HFF-Myc (cell line): ENCODE measurements at regions not wholly inside any gene's neighbourhood (a gene's known extent, or its start where the extent isn't known, plus 50 kb on each side); places are given as distances from the start of the nearest gene placed in this dataset.

Source experiments
- DNase-seq: peaks from one replicate; pipeline ENCODE4 v3.0.0-alpha.2; 2011; ENCODE audit warnings: low read depth; ENCODE audit errors: extremely low read depth
- H3K4me3 ChIP-seq: replicated peaks from 2 replicates; pipeline ENCODE4 v1.5.1; 2011; ENCODE audit warnings: low read depth, mild to moderate bottlenecking, control low read depth, low read length
- TF ChIP-seq, protein P1 (sequence below): IDR thresholded peaks from 2 replicates; pipeline ENCODE4 v1.5.1; 2012; ENCODE audit warnings: mild to moderate bottlenecking, low read depth, low read length, control low read depth; ENCODE audit errors: missing control alignments

DNA sequence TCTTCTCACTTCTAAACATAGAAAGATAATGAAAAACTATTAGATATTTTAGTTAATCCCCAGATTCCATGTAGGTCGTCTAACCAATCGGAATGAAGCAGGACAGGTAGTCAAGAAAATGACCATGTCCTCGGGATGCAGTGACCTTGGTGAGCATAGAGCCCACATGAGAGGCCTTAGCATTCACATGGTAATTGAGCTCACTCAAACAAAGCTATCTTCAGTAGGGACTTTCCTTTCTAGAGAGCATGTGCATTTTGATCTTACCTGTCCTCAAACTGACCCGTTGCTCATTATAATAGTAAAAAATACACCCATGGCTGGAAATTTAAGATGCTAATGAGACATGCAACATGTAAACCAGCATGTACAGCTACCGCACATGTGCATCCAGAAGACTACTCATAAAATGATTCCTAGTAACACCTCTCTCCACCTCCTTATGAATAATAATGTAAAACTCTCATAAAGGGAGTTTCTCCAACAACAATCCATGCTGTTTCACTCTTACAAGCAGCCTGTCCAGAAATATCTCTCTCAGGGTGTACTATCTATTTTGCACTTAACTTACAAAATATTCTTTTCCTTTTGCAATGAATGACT is 274.0 kb upstream of the CDH9 start:
- DNase-seq: no peak
- TF ChIP-seq, protein P1, sequence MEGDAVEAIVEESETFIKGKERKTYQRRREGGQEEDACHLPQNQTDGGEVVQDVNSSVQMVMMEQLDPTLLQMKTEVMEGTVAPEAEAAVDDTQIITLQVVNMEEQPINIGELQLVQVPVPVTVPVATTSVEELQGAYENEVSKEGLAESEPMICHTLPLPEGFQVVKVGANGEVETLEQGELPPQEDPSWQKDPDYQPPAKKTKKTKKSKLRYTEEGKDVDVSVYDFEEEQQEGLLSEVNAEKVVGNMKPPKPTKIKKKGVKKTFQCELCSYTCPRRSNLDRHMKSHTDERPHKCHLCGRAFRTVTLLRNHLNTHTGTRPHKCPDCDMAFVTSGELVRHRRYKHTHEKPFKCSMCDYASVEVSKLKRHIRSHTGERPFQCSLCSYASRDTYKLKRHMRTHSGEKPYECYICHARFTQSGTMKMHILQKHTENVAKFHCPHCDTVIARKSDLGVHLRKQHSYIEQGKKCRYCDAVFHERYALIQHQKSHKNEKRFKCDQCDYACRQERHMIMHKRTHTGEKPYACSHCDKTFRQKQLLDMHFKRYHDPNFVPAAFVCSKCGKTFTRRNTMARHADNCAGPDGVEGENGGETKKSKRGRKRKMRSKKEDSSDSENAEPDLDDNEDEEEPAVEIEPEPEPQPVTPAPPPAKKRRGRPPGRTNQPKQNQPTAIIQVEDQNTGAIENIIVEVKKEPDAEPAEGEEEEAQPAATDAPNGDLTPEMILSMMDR: no peak
- H3K4me3 ChIP-seq: no peak overlapping the region

DNA sequence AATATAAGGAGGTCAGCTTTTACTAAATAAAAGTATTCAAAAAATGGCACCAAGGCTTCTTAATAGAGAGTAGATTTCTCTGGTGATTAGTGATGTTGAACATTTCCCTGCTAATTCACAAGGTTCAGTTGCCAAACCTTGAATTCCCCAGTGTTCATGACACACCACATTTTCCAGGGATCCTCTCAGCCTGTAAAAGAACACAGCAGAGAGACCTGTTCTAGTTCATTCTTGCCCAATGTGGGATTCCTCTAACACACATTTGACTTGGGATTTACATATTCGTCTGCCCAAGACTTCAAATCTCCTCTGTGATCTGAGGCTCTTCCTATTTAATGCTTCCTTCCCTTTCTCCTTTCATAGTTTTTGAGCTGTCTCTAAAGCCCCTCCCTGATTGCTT is 273.2 kb upstream of the CDH9 start:
- TF ChIP-seq, protein P1: no peak
- DNase-seq: no peak
- no peak overlapping the region for H3K4me3 ChIP-seq

DNA sequence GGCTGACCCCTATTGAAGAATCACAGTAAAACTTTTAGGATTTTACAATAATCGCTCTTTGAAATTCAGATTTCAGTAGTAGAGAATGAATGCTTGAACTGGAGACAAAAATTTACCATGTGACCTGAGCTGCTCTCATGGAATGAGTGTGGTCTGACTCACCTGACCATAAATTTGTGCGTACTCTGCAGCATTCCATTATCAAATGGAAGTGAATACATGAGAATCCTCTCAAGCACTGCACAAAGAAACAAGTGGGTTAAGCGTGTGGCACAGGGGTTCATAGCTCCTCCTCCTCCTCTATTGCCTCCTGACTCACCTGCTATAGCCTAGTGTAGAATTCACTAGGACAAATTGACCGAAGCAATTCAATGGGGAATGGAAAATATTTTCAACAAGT is 269.8 kb upstream of the CDH9 start:
- no peak overlapping the region for H3K4me3 ChIP-seq
- TF ChIP-seq, protein P1: no peak
- no peak for DNase-seq

DNA sequence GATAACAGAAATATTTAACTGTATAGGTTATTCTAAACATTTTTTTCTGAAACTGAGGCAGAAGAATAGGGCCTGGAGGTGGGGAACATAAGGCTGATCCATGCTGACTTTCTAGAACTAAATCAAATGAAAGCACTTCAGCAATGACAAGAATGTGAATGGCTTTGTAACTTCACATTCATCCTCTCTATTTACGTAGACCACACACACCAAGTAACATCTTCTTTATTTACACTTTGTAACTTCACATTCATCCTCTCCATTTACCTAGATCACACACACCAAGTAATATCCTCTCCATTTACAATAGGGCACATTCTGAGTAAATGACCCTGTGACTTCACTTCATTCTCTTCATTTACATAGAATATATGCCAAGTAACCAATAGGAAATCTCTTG is 251.8 kb upstream of the CDH9 start:
- TF ChIP-seq, protein P1: no peak
- DNase-seq: no peak
- no peak overlapping the region for H3K4me3 ChIP-seq

DNA sequence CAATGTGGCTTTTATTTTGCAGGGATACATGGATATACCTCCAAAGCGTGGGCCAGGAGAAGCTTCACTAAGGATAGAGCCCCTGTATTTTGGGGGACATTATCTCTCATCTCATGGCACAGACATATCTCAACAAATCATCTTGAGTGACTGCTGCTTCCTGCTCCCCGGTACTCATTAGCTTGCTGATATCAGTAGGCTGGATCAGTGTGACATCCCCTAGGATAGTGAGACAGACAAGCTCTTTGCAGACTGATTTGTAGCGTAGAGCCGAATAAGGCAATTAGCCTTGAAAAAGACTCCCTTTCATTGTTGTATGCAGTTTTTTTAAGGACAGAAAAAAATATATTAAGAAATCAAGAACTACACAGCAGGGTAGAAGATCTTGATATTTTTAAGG is 237.7 kb upstream of the CDH9 start:
- TF ChIP-seq, protein P1: no peak
- DNase-seq: no peak
- no peak overlapping the region for H3K4me3 ChIP-seq

DNA sequence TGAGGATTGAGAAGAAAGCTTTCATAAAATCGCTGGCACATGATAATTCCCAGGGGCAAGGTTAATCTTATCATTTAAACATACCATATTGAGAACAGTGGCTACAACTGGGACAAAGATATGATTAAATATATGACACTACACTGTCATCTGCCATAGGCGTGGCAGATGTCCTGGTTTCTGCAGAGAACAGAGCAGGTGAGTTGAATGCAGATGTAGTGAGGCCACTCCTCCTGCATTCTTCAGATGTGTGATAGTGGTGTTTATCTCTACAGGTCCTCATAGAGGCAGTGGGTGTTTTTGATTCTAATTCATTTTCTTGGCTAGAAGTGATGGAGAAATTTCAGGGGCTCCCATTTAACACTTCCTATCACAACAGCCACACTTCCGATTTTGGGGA is 237.0 kb upstream of the CDH9 start:
- H3K4me3 ChIP-seq: no peak overlapping the region
- TF ChIP-seq, protein P1: no peak
- DNase-seq: no peak

DNA sequence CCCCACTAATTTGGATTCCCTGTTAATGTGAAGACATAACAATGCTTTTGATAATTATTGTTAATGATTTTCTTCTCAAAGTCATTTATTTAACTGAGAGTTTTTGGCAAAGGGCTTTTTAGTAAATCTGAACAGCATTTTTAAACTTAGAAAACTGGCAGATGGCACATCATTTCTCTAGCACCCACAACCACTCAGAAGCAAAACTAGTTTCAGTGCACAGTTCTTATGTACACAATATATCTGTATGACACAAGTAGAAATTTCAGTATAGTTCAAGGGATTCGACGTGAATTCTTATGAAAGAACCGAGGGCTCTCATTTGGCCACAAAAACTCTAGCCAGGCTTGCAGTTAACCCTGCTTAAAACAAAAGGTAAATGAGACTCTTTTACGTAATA is 231.4 kb upstream of the CDH9 start:
- no peak for DNase-seq
- TF ChIP-seq, protein P1: no peak
- H3K4me3 ChIP-seq: no peak overlapping the region
